IMR-90 (cell line): ENCODE measurements at regions not wholly inside any gene's neighbourhood (a gene's known extent, or its start where the extent isn't known, plus 50 kb on each side); places are given as distances from the start of the nearest gene placed in this dataset.

ENCODE experiments used
- CEBPB ChIP-seq: IDR thresholded peaks from 2 replicates; pipeline ENCODE4 v1.6.1; 2012; ENCODE audit warnings: low read depth, low read length, improper control_type of control experiment
- CHD1 ChIP-seq: IDR thresholded peaks from 2 replicates; pipeline ENCODE4 v1.6.1; 2012; ENCODE audit warnings: low read depth, low read length, improper control_type of control experiment
- FOS ChIP-seq: fragments of 150-350 bp; IDR thresholded peaks from 2 replicates; pipeline ENCODE4 v1.6.1; 2016; ENCODE audit warnings: low read depth, low read length
- MAZ ChIP-seq: IDR thresholded peaks from 2 replicates; pipeline ENCODE4 v1.6.1; 2012; ENCODE audit warnings: low read depth, mild to moderate bottlenecking, low read length, improper control_type of control experiment, moderate library complexity, borderline replicate concordance
- MXI1 ChIP-seq: IDR thresholded peaks from 2 replicates; pipeline ENCODE4 v1.6.1; 2012; ENCODE audit warnings: low read depth, mild to moderate bottlenecking, low read length, moderate library complexity, borderline replicate concordance
- NFE2L2 ChIP-seq: fragments of 150-350 bp; IDR thresholded peaks from 2 replicates; pipeline ENCODE4 v1.6.1; 2016; ENCODE audit warnings: low read depth, mild to moderate bottlenecking, low read length
- POLR2A ChIP-seq: IDR thresholded peaks from 2 replicates; pipeline ENCODE4 v1.6.1; 2012; ENCODE audit warnings: mild to moderate bottlenecking, low read depth, low read length
- RAD21 ChIP-seq: IDR thresholded peaks from 2 replicates; pipeline ENCODE4 v1.6.1; 2012; ENCODE audit warnings: low read length, improper control_type of control experiment
- RCOR1 ChIP-seq: IDR thresholded peaks from 2 replicates; pipeline ENCODE4 v1.6.1; 2012; ENCODE audit warnings: mild to moderate bottlenecking, low read length, improper control_type of control experiment; ENCODE audit not compliant: insufficient replicate concordance
- SMC3 ChIP-seq: fragments of 150-350 bp; IDR thresholded peaks from 2 replicates; pipeline ENCODE4 v1.6.1; 2016; ENCODE audit warnings: low read depth, mild to moderate bottlenecking, antibody characterized with exemption, low read length, moderate library complexity
- USF2 ChIP-seq: fragments of 150-350 bp; IDR thresholded peaks from 2 replicates; pipeline ENCODE4 v1.6.1; 2017; ENCODE audit warnings: mild to moderate bottlenecking, antibody characterized with exemption, low read length, low read depth
- TF ChIP-seq, protein P1 (sequence below): conservative IDR thresholded peaks from 2 replicates; pipeline ENCODE4 v1.5.1; 2012; ENCODE audit warnings: mild to moderate bottlenecking, low read depth, low read length, improper control_type of control experiment
- TF ChIP-seq, protein P2 (sequence below): fragments of 150-350 bp; IDR thresholded peaks from 2 replicates; pipeline ENCODE4 v1.6.1; 2016; ENCODE audit warnings: low read depth, mild to moderate bottlenecking, low read length, moderate library complexity, borderline replicate concordance

- TF ChIP-seq, protein P1, sequence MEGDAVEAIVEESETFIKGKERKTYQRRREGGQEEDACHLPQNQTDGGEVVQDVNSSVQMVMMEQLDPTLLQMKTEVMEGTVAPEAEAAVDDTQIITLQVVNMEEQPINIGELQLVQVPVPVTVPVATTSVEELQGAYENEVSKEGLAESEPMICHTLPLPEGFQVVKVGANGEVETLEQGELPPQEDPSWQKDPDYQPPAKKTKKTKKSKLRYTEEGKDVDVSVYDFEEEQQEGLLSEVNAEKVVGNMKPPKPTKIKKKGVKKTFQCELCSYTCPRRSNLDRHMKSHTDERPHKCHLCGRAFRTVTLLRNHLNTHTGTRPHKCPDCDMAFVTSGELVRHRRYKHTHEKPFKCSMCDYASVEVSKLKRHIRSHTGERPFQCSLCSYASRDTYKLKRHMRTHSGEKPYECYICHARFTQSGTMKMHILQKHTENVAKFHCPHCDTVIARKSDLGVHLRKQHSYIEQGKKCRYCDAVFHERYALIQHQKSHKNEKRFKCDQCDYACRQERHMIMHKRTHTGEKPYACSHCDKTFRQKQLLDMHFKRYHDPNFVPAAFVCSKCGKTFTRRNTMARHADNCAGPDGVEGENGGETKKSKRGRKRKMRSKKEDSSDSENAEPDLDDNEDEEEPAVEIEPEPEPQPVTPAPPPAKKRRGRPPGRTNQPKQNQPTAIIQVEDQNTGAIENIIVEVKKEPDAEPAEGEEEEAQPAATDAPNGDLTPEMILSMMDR, result no peak
- TF ChIP-seq RAD21 (no peak), CEBPB (no peak), POLR2A (no peak), NFE2L2 (no peak), SMC3 (no peak), USF2 (no peak), CHD1 (no peak), FOS (no peak), MAZ (no peak), RCOR1 (no peak), MXI1 (no peak)
- TF ChIP-seq, protein P2, sequence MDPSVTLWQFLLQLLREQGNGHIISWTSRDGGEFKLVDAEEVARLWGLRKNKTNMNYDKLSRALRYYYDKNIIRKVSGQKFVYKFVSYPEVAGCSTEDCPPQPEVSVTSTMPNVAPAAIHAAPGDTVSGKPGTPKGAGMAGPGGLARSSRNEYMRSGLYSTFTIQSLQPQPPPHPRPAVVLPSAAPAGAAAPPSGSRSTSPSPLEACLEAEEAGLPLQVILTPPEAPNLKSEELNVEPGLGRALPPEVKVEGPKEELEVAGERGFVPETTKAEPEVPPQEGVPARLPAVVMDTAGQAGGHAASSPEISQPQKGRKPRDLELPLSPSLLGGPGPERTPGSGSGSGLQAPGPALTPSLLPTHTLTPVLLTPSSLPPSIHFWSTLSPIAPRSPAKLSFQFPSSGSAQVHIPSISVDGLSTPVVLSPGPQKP, result no peak
Observed at GRCh38 chr13:57823704-57824103, 192.2 kb downstream of the PCDH17 start.
